ENCODE measurements at regions not wholly inside any gene's neighbourhood (a gene's known extent, or its start where the extent isn't known, plus 50 kb on each side); places are given as distances from the start of the nearest gene placed in this dataset.

GRCh38 chr3:88259045-88259444 is 109.3 kb downstream of the C3orf38 start:
- TF ChIP-seq CTCF (IDR thresholded peaks at IDR 0.05 in 4 of 5, conservative IDR thresholded peaks at IDR 0.05 in 1 of 5) = no peak
- no peak for TF ChIP-seq POLR2A (IDR thresholded peaks at IDR 0.05)
